HG02588 (cell line): ENCODE measurements at regions not wholly inside any gene's neighbourhood (a gene's known extent, or its start where the extent isn't known, plus 50 kb on each side); places are given as distances from the start of the nearest gene placed in this dataset.

Experiments
- ATAC-seq: cut with Tn5 transposase; IDR thresholded peaks from one replicate; pipeline ENCODE4 v1.9.1; 2021; ENCODE audit warnings: mild to moderate bottlenecking, moderate library complexity; ENCODE audit not compliant: unreplicated experiment

- no peak for ATAC-seq
Measured at GRCh38 chr3:22565393-22565792, 637.7 kb upstream of the UBE2E2 start.

GRCh38 chr3:22568285-22568684 is 634.8 kb upstream of the UBE2E2 start:
- ATAC-seq = no peak

DNA sequence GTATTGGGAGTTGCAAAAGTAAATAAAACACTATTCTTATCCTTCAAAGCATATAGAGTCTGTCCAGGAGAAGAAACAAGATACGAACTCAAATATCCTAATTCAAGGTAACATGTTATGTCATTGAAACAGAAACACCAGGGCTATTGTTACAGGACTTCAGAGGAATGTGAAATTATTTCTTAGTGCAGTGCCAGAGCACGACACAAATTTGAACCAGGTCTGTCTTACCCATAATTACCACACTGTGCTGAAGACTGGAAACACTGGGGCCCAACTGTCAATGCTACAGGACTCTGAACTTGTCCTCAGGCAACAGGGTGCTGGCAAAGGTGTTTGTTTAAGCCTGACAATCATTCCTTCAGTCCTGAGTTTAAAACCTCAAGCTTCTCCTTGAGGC is 633.6 kb upstream of the UBE2E2 start:
- ATAC-seq = no peak

DNA sequence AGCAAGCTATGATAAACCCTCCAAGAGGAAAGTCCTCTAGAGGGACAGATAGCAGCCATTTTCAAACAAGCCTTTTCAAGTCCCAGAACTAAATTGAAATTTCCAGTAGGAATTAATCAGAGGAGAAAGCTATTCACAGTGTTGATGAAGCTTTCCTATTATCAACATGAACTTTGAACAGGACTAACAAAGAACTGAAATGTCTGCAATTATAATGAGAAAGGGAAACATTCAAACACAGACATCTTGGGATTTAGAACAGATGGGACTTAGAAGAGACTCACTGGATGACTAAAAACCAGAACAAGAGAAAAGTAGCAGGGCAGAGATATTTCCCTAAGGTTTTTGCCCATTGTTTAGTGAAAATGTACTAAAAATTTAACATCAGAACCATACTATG is 622.1 kb upstream of the UBE2E2 start:
- no peak for ATAC-seq

DNA sequence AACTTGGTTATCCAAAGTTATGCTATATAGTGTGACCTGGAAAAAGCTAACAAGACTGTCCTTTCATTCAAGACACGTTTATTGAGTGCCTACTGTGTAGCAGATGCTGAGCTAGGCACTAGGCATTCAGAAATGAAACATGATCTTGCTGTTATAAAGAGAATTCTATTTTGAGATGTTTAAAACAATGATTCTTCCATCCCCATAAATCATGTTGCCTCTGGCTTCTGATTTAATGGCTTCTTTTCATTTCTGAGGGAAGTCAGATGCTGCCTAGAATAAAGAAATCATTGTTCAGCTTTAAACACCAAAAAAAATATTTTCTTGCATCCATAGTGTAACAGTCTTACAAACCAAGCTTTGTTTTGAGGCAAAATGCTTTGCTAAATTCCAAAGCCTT is 620.9 kb upstream of the UBE2E2 start:
- ATAC-seq = no peak

DNA sequence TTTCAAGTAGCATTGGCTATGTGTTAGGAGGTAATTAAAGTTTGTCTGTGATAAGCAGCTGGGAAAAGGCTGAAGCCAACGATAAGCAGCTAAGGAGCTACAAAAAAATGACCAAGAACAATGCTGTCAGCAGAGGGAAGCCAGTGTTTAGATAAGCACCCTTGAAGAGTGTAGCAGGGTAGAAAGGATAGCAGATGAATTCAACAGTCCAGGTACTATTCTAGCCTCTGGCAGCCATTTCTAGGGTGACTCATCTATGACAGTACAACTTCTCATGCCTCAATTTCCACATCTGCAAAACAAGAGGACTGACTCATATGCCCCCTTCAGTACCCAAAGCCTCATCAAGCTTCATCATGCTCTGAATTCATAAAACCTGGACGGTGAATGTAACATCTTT is 617.6 kb upstream of the UBE2E2 start:
- ATAC-seq = no peak

GRCh38 chr3:22585911-22586310 is 617.2 kb upstream of the UBE2E2 start:
- ATAC-seq = no peak

DNA sequence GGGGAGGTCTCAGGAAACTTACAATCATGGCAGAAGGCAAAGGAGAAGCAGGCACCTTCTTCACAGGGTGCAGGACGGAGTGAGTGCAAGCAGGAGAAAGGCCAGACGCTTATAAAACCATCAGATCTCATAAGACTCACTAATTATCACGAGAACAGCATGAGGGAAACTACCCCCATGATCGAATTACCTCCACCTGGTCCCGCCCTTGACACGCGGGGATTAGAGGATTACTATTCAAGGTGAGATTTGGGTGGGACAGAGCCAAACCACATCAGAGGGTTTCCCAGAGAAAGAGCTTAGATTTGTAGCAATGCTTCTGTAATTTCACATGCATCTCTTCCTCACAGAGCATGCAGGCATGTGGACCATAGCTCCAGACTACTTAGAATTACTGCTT is 615.7 kb upstream of the UBE2E2 start:
- ATAC-seq = no peak

DNA sequence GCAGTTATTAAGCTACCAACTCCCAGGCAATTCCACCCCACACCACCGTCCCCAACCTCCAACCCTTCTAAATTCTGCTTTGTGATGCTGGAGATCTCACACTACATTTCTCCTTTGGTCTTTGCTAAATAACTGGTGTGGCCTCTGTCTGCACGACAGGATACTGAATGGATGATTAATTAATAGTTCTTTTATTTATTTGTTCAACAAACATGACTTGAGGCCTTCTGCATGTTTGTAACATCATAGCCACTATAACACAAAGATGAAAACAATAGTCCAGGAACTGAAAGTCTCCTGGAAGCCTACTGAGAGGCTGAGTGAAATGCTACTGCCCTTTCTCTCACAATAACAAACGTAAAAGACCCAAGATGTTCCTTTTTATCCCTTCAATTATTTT is 609.5 kb upstream of the UBE2E2 start:
- no peak for ATAC-seq

- no peak for ATAC-seq
Measured at GRCh38 chr3:22594990-22595389, 608.1 kb upstream of the UBE2E2 start.

- no peak for ATAC-seq
Measured at GRCh38 chr3:22606461-22606860, 596.7 kb upstream of the UBE2E2 start.

GRCh38 chr3:22606938-22607337 is 596.2 kb upstream of the UBE2E2 start:
- no peak for ATAC-seq

DNA sequence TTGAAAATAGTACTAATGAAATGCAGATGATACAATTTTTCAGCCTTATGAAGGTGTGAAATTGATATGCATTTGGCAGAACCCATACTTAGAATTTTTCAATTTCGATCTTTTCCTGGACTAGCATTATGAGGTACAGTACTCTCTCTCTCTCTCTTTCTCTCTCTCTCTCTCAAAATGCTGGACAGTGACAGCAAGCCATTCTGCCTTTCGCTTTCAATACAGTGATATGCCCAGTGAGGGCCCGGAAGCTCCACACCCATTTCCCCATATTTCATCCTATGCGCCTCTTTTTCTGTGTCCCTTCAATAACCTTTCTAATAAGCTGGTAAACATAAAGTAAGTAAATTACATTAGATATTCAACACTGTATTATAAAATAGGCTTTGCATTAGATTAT is 595.0 kb upstream of the UBE2E2 start:
- ATAC-seq = no peak

DNA sequence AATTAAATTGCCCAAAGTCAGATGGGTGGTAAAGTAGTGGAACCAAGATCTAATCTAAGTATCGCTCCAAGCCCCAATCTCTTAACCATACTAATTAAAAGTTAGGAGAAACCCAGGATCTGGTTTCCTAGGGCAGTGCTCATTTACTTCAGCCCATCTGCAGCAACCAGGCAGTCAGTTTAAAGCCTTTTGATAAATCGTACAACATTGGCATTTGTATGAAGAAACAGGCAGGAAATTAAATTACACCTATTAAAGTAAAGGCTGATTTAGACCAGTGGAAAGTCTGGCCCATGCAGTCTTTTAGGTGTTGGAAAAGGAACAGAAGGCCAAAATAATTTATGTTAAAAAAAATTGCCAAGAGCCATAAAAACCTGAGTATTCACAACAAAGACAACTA is 594.4 kb upstream of the UBE2E2 start:
- no peak for ATAC-seq

GRCh38 chr3:22609139-22609538 is 594.0 kb upstream of the UBE2E2 start:
- no peak for ATAC-seq

DNA sequence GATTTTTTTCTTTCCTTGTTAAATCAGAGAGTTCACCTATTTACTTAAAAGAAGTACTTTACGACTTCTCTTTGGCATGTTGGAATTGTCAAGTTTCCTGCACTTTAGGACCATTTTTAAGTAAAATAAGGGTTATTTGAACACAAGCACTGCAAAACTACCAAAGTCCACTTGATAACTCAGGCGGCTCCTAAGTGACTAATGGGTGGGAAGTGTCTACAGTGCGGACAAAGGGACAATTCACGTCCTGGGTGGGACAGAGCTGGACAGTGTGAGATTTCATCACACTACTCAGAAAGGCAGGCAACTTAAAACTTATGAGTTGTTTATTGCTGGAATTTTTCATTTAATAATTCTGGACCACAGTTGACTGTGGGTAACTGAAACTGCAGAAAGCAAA is 590.2 kb upstream of the UBE2E2 start:
- ATAC-seq = no peak

DNA sequence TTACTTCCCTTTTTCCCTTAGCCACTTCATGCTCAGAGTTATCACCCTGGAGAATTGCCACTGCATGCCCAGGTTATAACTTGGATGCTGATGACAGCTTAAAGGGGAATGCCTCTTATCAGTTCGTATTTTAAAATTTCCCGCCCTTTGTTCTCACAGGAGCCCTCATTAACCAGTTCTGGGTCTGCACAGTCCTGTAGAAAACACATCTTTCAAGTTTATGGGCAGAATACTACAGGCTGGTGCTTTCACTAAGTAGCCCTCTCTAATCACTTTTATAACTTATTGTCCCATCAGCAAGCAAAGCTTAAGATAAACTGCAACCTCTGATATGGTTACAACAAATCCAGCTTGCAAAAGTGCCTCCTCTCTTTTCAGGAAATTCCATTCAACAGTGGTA is 587.3 kb upstream of the UBE2E2 start:
- ATAC-seq = no peak

DNA sequence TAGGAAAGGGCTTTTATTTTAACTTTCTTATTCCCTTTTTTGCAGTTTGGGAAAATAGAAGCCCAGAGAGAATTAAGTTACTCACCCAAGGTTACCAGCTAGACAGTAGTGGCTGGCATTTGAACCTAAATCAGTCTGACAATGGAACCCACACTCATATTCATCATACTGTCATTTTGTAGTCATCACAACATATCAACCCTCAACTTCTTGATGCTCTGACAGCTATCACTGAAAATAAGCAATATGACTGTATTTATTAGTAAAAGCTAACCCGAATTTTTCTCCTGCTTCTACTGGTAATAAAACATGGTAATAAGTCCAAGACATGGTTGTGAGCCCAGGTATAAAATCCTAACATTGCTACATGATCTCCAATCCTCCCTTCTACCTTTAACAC is 585.8 kb upstream of the UBE2E2 start:
- ATAC-seq = no peak

DNA sequence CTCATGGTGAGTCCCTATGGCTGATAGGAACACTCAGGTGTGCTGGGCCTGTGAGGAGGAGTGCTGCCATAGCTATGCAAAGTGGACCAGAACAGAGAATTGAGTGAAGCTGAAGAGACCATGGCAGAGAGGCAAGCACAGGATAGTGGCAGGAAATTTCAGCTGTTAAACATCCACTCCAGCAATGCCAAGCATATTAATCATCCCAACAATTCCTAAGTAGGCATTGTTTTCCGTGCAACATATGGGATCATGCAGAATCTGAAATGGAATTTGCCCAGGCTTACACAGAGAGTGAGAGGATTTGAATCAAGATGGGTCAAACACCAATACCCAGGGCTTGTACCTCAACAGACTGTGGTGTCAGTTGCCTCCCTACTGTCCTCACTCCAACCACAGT is 582.6 kb upstream of the UBE2E2 start:
- ATAC-seq = no peak

- no peak for ATAC-seq
Measured at GRCh38 chr3:22621205-22621809, 581.8 kb upstream of the UBE2E2 start.

GRCh38 chr3:22627993-22628499 is 575.1 kb upstream of the UBE2E2 start:
- no peak for ATAC-seq

- no peak for ATAC-seq
Measured at GRCh38 chr3:22632536-22632935, 570.6 kb upstream of the UBE2E2 start.

GRCh38 chr3:22634433-22634832 is 568.7 kb upstream of the UBE2E2 start:
- ATAC-seq = no peak
